Endothelial cell of umbilical vein (primary cell): ENCODE measurements at regions not wholly inside any gene's neighbourhood (a gene's known extent, or its start where the extent isn't known, plus 50 kb on each side); places are given as distances from the start of the nearest gene placed in this dataset.

ENCODE experiments used
- BruUV-seq: library from RNA; stranded (reverse); fragments of 400-500 nt; replicated peaks from 2 replicates; lab custom pipeline; 2021; lab: Mats Ljungman, UMichigan
- CTCF ChIA-PET: fragments of 300-600, 350-600 bp; sonication (Branson Sonifier 250); formaldehyde crosslinking; loops from one replicate; lab custom pipeline; 2021; ENCODE audit warnings: antibody characterized with exemption, inconsistent platforms; lab: Charles Lee
- POLR2A ChIA-PET: fragments of 300-600, 350-600 bp; sonication (Branson Sonifier 250); formaldehyde crosslinking; loops from one replicate; lab custom pipeline; 2021; ENCODE audit warnings: antibody characterized with exemption, inconsistent platforms; lab: Charles Lee
- DNase-seq: peaks from one replicate; pipeline ENCODE4 v3.0.0-alpha.2; 2011; ENCODE audit warnings: low read depth, low spot score
- FAIRE-seq: peaks from 2 replicates; lab custom pipeline; 2011; peaks lifted over from hg19 to GRCh38; lab: Jason Lieb, UNC
- H2AFZ ChIP-seq: 2 replicates; pipeline ENCODE4 v1.6.0; 2012; ENCODE audit warnings: low read depth, low read length, control low read depth, inconsistent platforms
- H3K27ac ChIP-seq: 2 replicates; pipeline ENCODE4 v1.5.1; 2011; ENCODE audit warnings: low read depth, mild to moderate bottlenecking, control low read depth, low read length, moderate library complexity; ENCODE audit not compliant: insufficient read depth
- H3K27me3 ChIP-seq, 2 experiments: 2 replicates each; pipeline versions ENCODE4 v1.6.0 to v1.6.1; 2011; ENCODE audit warnings: low read length in 2 of 2, mixed read lengths in 1 of 2; ENCODE audit not compliant: control insufficient read depth in 2 of 2, insufficient read depth in 2 of 2
- H3K36me3 ChIP-seq, 2 experiments: 2 replicates in 1 of 2; 3 replicates in 1 of 2; pipeline ENCODE4 v1.5.1; 2011; ENCODE audit warnings: low read length in 2 of 2, mild to moderate bottlenecking in 1 of 2, moderate library complexity in 1 of 2; ENCODE audit not compliant: control insufficient read depth in 2 of 2, insufficient read depth in 2 of 2; ENCODE audit errors: extremely low read depth in 1 of 2
- H3K4me1 ChIP-seq: 3 replicates; pipeline ENCODE4 v1.5.1; 2011; ENCODE audit warnings: mild to moderate bottlenecking, low read length; ENCODE audit not compliant: control insufficient read depth, insufficient read depth; ENCODE audit errors: extremely low read depth
- H3K4me2 ChIP-seq: 2 replicates; pipeline ENCODE4 v1.6.1; 2011; ENCODE audit warnings: low read length, control low read depth, mixed read lengths; ENCODE audit not compliant: insufficient read depth
- H3K4me3 ChIP-seq, 3 experiments: fragments of 200-600 bp in 1 of 3; sonication (generic), shearing (Covaris generic) in 1 of 3; replicated peaks in 1 of 3; 2 replicates each; pipeline ENCODE4 v1.5.1; 2011 to 2016; ENCODE audit warnings: control low read depth in 3 of 3, low read length in 3 of 3, mild to moderate bottlenecking in 2 of 3, inconsistent platforms in 1 of 3, low read depth in 1 of 3, moderate library complexity in 1 of 3; ENCODE audit not compliant: insufficient read depth in 1 of 3
- H3K79me2 ChIP-seq: 2 replicates; pipeline ENCODE4 v1.6.0; 2012; ENCODE audit warnings: low read length, inconsistent platforms; ENCODE audit not compliant: control insufficient read depth, insufficient read depth
- H3K9ac ChIP-seq: replicated peaks from 2 replicates; pipeline ENCODE3; 2011; ENCODE audit warnings: low read length, control low read depth; ENCODE audit not compliant: insufficient read depth; ENCODE audit errors: extremely low read depth
- H3K9me1 ChIP-seq: replicated peaks from 3 replicates; pipeline ENCODE4 v1.6.0; 2011; ENCODE audit warnings: mild to moderate bottlenecking, low read length; ENCODE audit not compliant: control insufficient read depth, insufficient read depth; ENCODE audit errors: extremely low read depth
- H3K9me3 ChIP-seq: replicated peaks from 2 replicates; pipeline ENCODE4 v1.5.1; 2012; ENCODE audit warnings: low read length, inconsistent platforms; ENCODE audit not compliant: control insufficient read depth, insufficient read depth
- H4K20me1 ChIP-seq: replicated peaks from 2 replicates; pipeline ENCODE3; 2011; ENCODE audit warnings: mild to moderate bottlenecking, low read length; ENCODE audit not compliant: control insufficient read depth, insufficient read depth; ENCODE audit errors: extremely low read depth
- CTCF ChIP-seq, 2 donors: IDR thresholded peaks; 1 replicate in 1 of 2; 2 replicates in 1 of 2; pipeline ENCODE4 v1.5.1; 2011; ENCODE audit warnings: low read length in 2 of 2, mild to moderate bottlenecking in 2 of 2, moderate library complexity in 2 of 2, control low read depth in 1 of 2, inconsistent platforms in 1 of 2, low read depth in 1 of 2; ENCODE audit not compliant: insufficient read depth in 1 of 2; ENCODE audit errors: extremely low read depth in 1 of 2
- EZH2 ChIP-seq: IDR thresholded peaks from 2 replicates; pipeline ENCODE4 v1.6.1; 2012; ENCODE audit warnings: borderline replicate concordance, low read depth, mild to moderate bottlenecking, moderate library complexity, low read length, inconsistent platforms; ENCODE audit not compliant: severe bottlenecking
- FOS ChIP-seq: IDR thresholded peaks from 2 replicates; pipeline ENCODE4 v1.6.1; 2011; ENCODE audit warnings: mild to moderate bottlenecking, low read length, moderate library complexity, borderline replicate concordance; ENCODE audit not compliant: insufficient read depth
- GATA2 ChIP-seq: IDR thresholded peaks from 2 replicates; pipeline ENCODE4 v1.7.0; 2011; ENCODE audit warnings: low read depth, mild to moderate bottlenecking, moderate library complexity, mixed read lengths, low read length; ENCODE audit not compliant: insufficient read length, insufficient read depth
- JUN ChIP-seq: IDR thresholded peaks from 2 replicates; pipeline ENCODE4 v1.6.1; 2011; ENCODE audit warnings: borderline replicate concordance, low read depth; ENCODE audit not compliant: insufficient read length, insufficient read depth
- MAX ChIP-seq: IDR thresholded peaks from 2 replicates; pipeline ENCODE4 v1.6.1; 2011; ENCODE audit not compliant: insufficient read depth, insufficient read length
- MYC ChIP-seq: IDR thresholded peaks from one replicate; pipeline ENCODE4 v1.6.1; 2011; ENCODE audit warnings: mild to moderate bottlenecking, low read depth, low read length
- POLR2A ChIP-seq: IDR thresholded peaks from 2 replicates; pipeline ENCODE4 v1.6.1; 2012; ENCODE audit warnings: low read depth, mild to moderate bottlenecking, control low read depth, low read length
- POLR2AphosphoS5 ChIP-seq: IDR thresholded peaks from 2 replicates; pipeline ENCODE4 v1.6.1; 2012; ENCODE audit warnings: low read depth, mild to moderate bottlenecking, control low read depth, low read length, moderate library complexity; ENCODE audit not compliant: insufficient read depth
- dilution Hi-C: fragments of 300-500 bp; cut with MboI; formaldehyde crosslinking; loops from one replicate; pipeline ENCODE4 v1.15.0; 2019; ENCODE audit warnings: low sequenced_read_pairs; ENCODE audit not compliant: extremely low pct_ligation_motif_present
- intact Hi-C: fragments of 100-400 bp; cut with micrococcal nuclease; formaldehyde crosslinking; loops from one replicate; pipeline ENCODE4 v1.10.0; 2022

- H3K4me3 ChIP-seq = no peak overlapping the region
- H4K20me1 ChIP-seq = no peaks in the 10 kb centered on the region
- no peak for FAIRE-seq
- H3K9ac ChIP-seq = no peak overlapping the region
- H3K9me1 ChIP-seq = no peaks in the 10 kb centered on the region
- H3K27ac ChIP-seq = no peak overlapping the region
- intact Hi-C loops (no loop called here), dilution Hi-C loops (no loop called here)
- ChIA-PET CTCF (no interaction called here), POLR2A (no interaction called here)
- no peaks in the 10 kb centered on the region for H3K79me2 ChIP-seq
- no peak for DNase-seq
- no peaks in the 10 kb centered on the region for H3K36me3 ChIP-seq
- H2AFZ ChIP-seq = no peak overlapping the region
- no peak for TF ChIP-seq FOS
- no peaks in the 10 kb centered on the region for H3K4me1 ChIP-seq
- no peaks in the 10 kb centered on the region for H3K9me3 ChIP-seq
- H3K27me3 ChIP-seq = no peaks in the 10 kb centered on the region
- BruUV-seq = no TSS peak
- no peak overlapping the region for H3K4me2 ChIP-seq
Observed at GRCh38 chr7:111638078-111638477, 75.8 kb upstream of the IMMP2L start.

DNA sequence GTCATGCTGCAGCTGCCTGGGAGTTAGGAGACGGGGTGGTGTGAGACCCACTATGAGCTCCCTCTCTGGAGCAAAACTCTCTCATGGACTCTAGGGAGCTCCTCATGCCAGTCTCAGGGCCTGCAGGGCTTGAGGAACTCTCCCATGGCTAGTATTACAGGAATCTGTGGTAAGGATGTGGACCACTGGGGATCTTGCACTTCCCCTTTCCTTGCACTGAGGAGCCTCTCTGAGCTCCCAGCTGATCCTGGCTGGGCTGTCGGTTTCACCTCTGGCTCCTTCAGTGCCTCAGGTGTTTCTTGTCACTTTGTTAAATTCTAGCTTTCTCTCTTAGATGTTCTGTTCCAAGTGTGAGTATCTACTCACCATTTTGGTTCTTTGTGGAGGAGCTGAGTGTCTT, 71.6 kb upstream of the IMMP2L start:
- dilution Hi-C loops (no loop called here), intact Hi-C loops (no loop called here)
- no peak overlapping the region for H3K9ac ChIP-seq
- H3K36me3 ChIP-seq = no peaks in the 10 kb centered on the region
- DNase-seq (no peak), FAIRE-seq (no peak)
- no peaks in the 10 kb centered on the region for H3K4me1 ChIP-seq
- no peak overlapping the region for H3K4me2 ChIP-seq
- H2AFZ ChIP-seq = no peak overlapping the region
- ChIA-PET POLR2A (no interaction called here), CTCF (no interaction called here)
- H4K20me1 ChIP-seq = no peaks in the 10 kb centered on the region
- no peaks in the 10 kb centered on the region for H3K9me1 ChIP-seq
- no peak overlapping the region for H3K4me3 ChIP-seq
- no peaks in the 10 kb centered on the region for H3K27me3 ChIP-seq
- TF ChIP-seq EZH2 (no peak), POLR2A (no peak), GATA2 (no peak), MAX (no peak), JUN (no peak), MYC (no peak), FOS (no peak), CTCF (IDR thresholded peaks at IDR 0.05; ENCODE audit: extremely low read depth in 1 of 2, insufficient read depth in 1 of 2, low read depth in 1 of 2, low read length in 2 of 2) (no peak), POLR2AphosphoS5 (no peak)
- no peaks in the 10 kb centered on the region for H3K9me3 ChIP-seq
- no peak overlapping the region for H3K27ac ChIP-seq
- no TSS peak for BruUV-seq
- no peaks in the 10 kb centered on the region for H3K79me2 ChIP-seq
